EL (cell line): ENCODE measurements at regions not wholly inside any gene's neighbourhood (a gene's known extent, or its start where the extent isn't known, plus 50 kb on each side); places are given as distances from the start of the nearest gene placed in this dataset.

Experiments used
- DNase-seq: peaks from one replicate; pipeline ENCODE4 v3.0.0-alpha.2; 2016

GRCh38 chr3:139729300-139729699 is 51.5 kb upstream of the NMNAT3 start:
- DNase-seq: no peak

- DNase-seq: no peak
These were observed 50.6 kb upstream of the NMNAT3 start for GRCh38 chr3:139728414-139728813.
